GM23248 (cell line): ENCODE measurements at regions not wholly inside any gene's neighbourhood (a gene's known extent, or its start where the extent isn't known, plus 50 kb on each side); places are given as distances from the start of the nearest gene placed in this dataset.

Experiments
- EZH2 ChIP-seq: fragments of 200-600 bp; sonication (generic); IDR thresholded peaks from 2 replicates; pipeline ENCODE4 v1.6.1; 2018; ENCODE audit warnings: antibody characterized with exemption, mild to moderate bottlenecking; ENCODE audit not compliant: insufficient read depth, poor library complexity, severe bottlenecking
- EZH2phosphoT487 ChIP-seq: fragments of 200-600 bp; sonication (generic); IDR thresholded peaks from 2 replicates; pipeline ENCODE4 v1.6.1; 2018; ENCODE audit warnings: antibody characterized with exemption, moderate library complexity, mild to moderate bottlenecking, low read depth; ENCODE audit not compliant: insufficient read depth

DNA sequence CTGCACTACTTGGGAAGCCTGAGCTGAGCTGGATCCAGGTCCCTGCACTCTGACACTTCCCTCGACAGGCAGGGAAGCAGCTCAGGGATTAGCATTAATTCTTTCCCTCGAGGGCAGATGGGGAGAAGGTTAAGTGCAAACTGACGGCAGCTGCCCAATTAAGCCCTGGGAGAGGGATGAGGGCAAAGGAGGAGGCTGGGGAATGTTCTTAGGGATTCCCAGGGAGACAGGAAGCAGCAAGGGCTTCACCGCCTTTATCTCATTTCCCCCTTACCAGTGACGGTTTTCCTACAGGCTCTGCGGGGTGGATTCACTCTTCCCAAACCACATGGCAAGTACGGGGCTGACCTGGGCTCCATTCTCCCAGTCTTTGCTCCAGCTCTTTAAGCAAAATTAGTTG lies 519.0 kb upstream of the PROK2 start:
- no peak for TF ChIP-seq EZH2
- no peak for TF ChIP-seq EZH2phosphoT487
